K562 (cell line): ENCODE measurements at regions not wholly inside any gene's neighbourhood (a gene's known extent, or its start where the extent isn't known, plus 50 kb on each side); places are given as distances from the start of the nearest gene placed in this dataset.

Experiments
- ATAC-seq: fragments of 200-7000 bp; cut with Tn5 transposase; 3 replicates; pipeline ENCODE4 v1.9.1; 2020; ENCODE audit warnings: moderate library complexity
- BruUV-seq: library from RNA; stranded (reverse); fragments of 400-500 nt; replicated peaks from 2 replicates; lab custom pipeline; 2021; lab: Mats Ljungman, UMichigan
- CTCF ChIA-PET: fragments of 300-600 bp; formaldehyde crosslinking; extraction: SDS; loops from one replicate; lab custom pipeline; 2021; ENCODE audit warnings: low intra/inter-chr PET ratio; lab: Yijun Ruan, JAX
- POLR2A ChIA-PET: fragments of 300-600, 350-650 bp; sonication (Branson Sonifier 250); formaldehyde crosslinking; extraction: SDS; loops from one replicate; lab custom pipeline; 2021; ENCODE audit warnings: antibody characterized with exemption, inconsistent platforms; lab: Yijun Ruan, JAX
- DNase-seq, 4 experiments: peaks; one replicate each; pipeline versions ENCODE4 v3.0.0 to v3.0.0-alpha.2; 2011 to 2018; ENCODE audit warnings: low spot score in 3 of 4, mixed read lengths in 3 of 4; ENCODE audit errors: extremely low read depth in 1 of 4
- FAIRE-seq: peaks from 2 replicates; lab custom pipeline; 2011; peaks lifted over from hg19 to GRCh38; lab: Jason Lieb, UNC
- H2AFZ ChIP-seq: 2 replicates; pipeline ENCODE4 v1.6.0; 2011; ENCODE audit warnings: low read depth, low read length, control low read depth, inconsistent platforms
- H3K27ac ChIP-seq: fragments of 200-600 bp; 3 replicates; pipeline ENCODE4 v1.8.0; 2011; ENCODE audit warnings: low read depth, mild to moderate bottlenecking, control low read depth, inconsistent platforms, low read length, moderate library complexity, mixed read lengths; ENCODE audit errors: extremely low read depth
- H3K27me3 ChIP-seq, 2 experiments: fragments of 300-600 bp in 1 of 2; 2 replicates in 1 of 2; 3 replicates in 1 of 2; pipeline versions ENCODE4 v1.6.0 to v1.8.0; 2011; ENCODE audit warnings: inconsistent platforms in 2 of 2, low read length in 2 of 2, mild to moderate bottlenecking in 1 of 2, mixed read lengths in 1 of 2, moderate library complexity in 1 of 2; ENCODE audit not compliant: control insufficient read depth in 2 of 2, insufficient read depth in 2 of 2
- H3K36me3 ChIP-seq: fragments of 300-600 bp; 3 replicates; pipeline ENCODE4 v1.8.0; 2011; ENCODE audit warnings: mild to moderate bottlenecking, low read length, inconsistent platforms; ENCODE audit not compliant: control insufficient read depth, insufficient read depth
- H3K4me1 ChIP-seq, 2 experiments: fragments of 200-600 bp in 1 of 2; replicated peaks in 1 of 2; 2 replicates in 1 of 2; 3 replicates in 1 of 2; pipeline versions ENCODE4 v1.5.1 to v1.8.0; 2011; ENCODE audit warnings: inconsistent platforms in 2 of 2, low read length in 2 of 2, mild to moderate bottlenecking in 1 of 2, mixed read lengths in 1 of 2, moderate library complexity in 1 of 2; ENCODE audit not compliant: control insufficient read depth in 2 of 2, insufficient read depth in 2 of 2
- H3K4me2 ChIP-seq: 2 replicates; pipeline ENCODE4 v1.6.1; 2011; ENCODE audit warnings: low read length, control low read depth, inconsistent platforms, mixed read lengths; ENCODE audit not compliant: insufficient read depth
- H3K4me3 ChIP-seq: fragments of 200-600 bp; sonication (generic), shearing (Covaris generic); 2 replicates; pipeline ENCODE4 v1.5.1; 2016; ENCODE audit warnings: control low read depth, inconsistent platforms
- H3K79me2 ChIP-seq: fragments of 200-600 bp; 3 replicates; pipeline ENCODE4 v1.8.0; 2011; ENCODE audit warnings: low read length, inconsistent platforms; ENCODE audit not compliant: control insufficient read depth, insufficient read depth
- H3K9ac ChIP-seq, 2 experiments: 2 replicates each; pipeline versions ENCODE4 v1.6.0 to v1.6.1; 2011; ENCODE audit warnings: low read depth in 2 of 2, low read length in 2 of 2, control low read depth in 1 of 2, inconsistent platforms in 1 of 2, mild to moderate bottlenecking in 1 of 2, mixed read lengths in 1 of 2; ENCODE audit not compliant: insufficient read depth in 1 of 2
- H3K9me1 ChIP-seq: one replicate; pipeline ENCODE4 v1.6.0; 2011; ENCODE audit warnings: inconsistent platforms, mild to moderate bottlenecking, low read length, moderate library complexity; ENCODE audit not compliant: control insufficient read depth, insufficient read depth
- H3K9me3 ChIP-seq: replicated peaks from 2 replicates; pipeline ENCODE4 v1.5.1; 2011; ENCODE audit warnings: low read depth, low read length, inconsistent platforms; ENCODE audit not compliant: control insufficient read depth, insufficient read depth
- H4K20me1 ChIP-seq: replicated peaks from 2 replicates; pipeline ENCODE4 v1.6.1; 2011; ENCODE audit warnings: low read length, inconsistent platforms, mixed read lengths; ENCODE audit not compliant: control insufficient read depth, insufficient read depth
- BDP1 ChIP-seq: IDR thresholded peaks from 3 replicates; pipeline ENCODE4 v1.6.1; 2011; ENCODE audit not compliant: insufficient read length, insufficient read depth
- CEBPG ChIP-seq, 3 experiments: fragments of 200-800 bp in 1 of 3; sonication (Bioruptor generic) in 1 of 3; sonication (generic) in 1 of 3; formaldehyde crosslinking in 1 of 3; IDR thresholded peaks in 2 of 3; conservative IDR thresholded peaks in 1 of 3; 2 replicates each; pipeline versions ENCODE4 v1.6.1 to v1.8.0; 2016 to 2022; ENCODE audit warnings: missing compliant biosample characterization in 2 of 3, missing genetic modification characterization in 2 of 3, mild to moderate bottlenecking in 1 of 3, missing genetic modification reagents in 1 of 3
- EHMT2 ChIP-seq: fragments of 450-650 bp; IDR thresholded peaks from 2 replicates; pipeline ENCODE4 v1.6.1; 2018; ENCODE audit warnings: antibody characterized with exemption
- ETV1 ChIP-seq: fragments of 450-650 bp; conservative IDR thresholded peaks from 2 replicates; pipeline ENCODE4 v1.6.1; 2016; ENCODE audit warnings: missing genetic modification characterization, control low read depth, low read depth, missing compliant biosample characterization
- FOXA3 ChIP-seq, 2 experiments: fragments of 450-650 bp in 1 of 2; sonication (generic) in 1 of 2; formaldehyde crosslinking; IDR thresholded peaks in 1 of 2; conservative IDR thresholded peaks in 1 of 2; 2 replicates each; pipeline versions ENCODE4 v1.4.0 to v1.8.0; 2020 to 2022; ENCODE audit warnings: mild to moderate bottlenecking in 2 of 2, missing genetic modification reagents in 1 of 2
- GABPA ChIP-seq: fragments of 200-800 bp; sonication (Bioruptor generic); conservative IDR thresholded peaks from 2 replicates; pipeline ENCODE4 v1.6.1; 2016; ENCODE audit warnings: low read depth, missing genetic modification characterization, missing compliant biosample characterization
- HIVEP1 ChIP-seq: fragments of 250-450 bp; sonication (Bioruptor Pico); IDR thresholded peaks from 2 replicates; pipeline ENCODE4 v1.4.0; 2020; ENCODE audit warnings: mild to moderate bottlenecking
- PTRF ChIP-seq: fragments of 450-650 bp; IDR thresholded peaks from 2 replicates; pipeline ENCODE4 v1.6.1; 2016; ENCODE audit warnings: mild to moderate bottlenecking, missing genetic modification characterization, missing compliant biosample characterization
- SIRT6 ChIP-seq: IDR thresholded peaks from one replicate; pipeline ENCODE4 v1.6.1; 2012; ENCODE audit warnings: low read depth, mild to moderate bottlenecking, control low read depth, inconsistent platforms, low read length, moderate library complexity
- SMAD4 ChIP-seq: fragments of 250-450 bp; sonication (Bioruptor Pico); conservative IDR thresholded peaks from 2 replicates; pipeline ENCODE4 v1.8.0; 2021; ENCODE audit warnings: inconsistent platforms, mild to moderate bottlenecking, moderate library complexity
- ZNF75A ChIP-seq: fragments of 450-650 bp; formaldehyde crosslinking; IDR thresholded peaks from 2 replicates; pipeline ENCODE4 v1.4.0; 2020; ENCODE audit warnings: mild to moderate bottlenecking
- WGBS: fragments of 100-300 bp; shearing (Covaris generic); methylation state at CpG from one replicate; pipeline ENCODE4 v1.1.6; 2016; ENCODE audit warnings: low coverage, mixed read lengths; ENCODE audit not compliant: insufficient coverage; ENCODE audit errors: missing lambda C conversion rate; 5-methylcytosine and 5-hydroxymethylcytosine counted together
- in situ Hi-C: fragments of 300-500 bp; cut with MboI; formaldehyde crosslinking; loops from 4 replicates; pipeline ENCODE4 v1.15.0; 2018; ENCODE audit warnings: inconsistent platforms, mixed read lengths
- intact Hi-C: fragments of 100-400 bp; cut with micrococcal nuclease; formaldehyde crosslinking; loops from 2 replicates; pipeline ENCODE4 v1.14.2; 2022
- TF ChIP-seq, protein P1 (sequence below): fragments of 150-350 bp; conservative IDR thresholded peaks from 2 replicates; pipeline ENCODE4 v1.6.1; 2014; ENCODE audit warnings: low read length
- TF ChIP-seq, protein P2 (sequence below): fragments of 450-650 bp; formaldehyde crosslinking; IDR thresholded peaks from 2 replicates; pipeline ENCODE4 v1.4.0; 2020; ENCODE audit warnings: mild to moderate bottlenecking

DNA sequence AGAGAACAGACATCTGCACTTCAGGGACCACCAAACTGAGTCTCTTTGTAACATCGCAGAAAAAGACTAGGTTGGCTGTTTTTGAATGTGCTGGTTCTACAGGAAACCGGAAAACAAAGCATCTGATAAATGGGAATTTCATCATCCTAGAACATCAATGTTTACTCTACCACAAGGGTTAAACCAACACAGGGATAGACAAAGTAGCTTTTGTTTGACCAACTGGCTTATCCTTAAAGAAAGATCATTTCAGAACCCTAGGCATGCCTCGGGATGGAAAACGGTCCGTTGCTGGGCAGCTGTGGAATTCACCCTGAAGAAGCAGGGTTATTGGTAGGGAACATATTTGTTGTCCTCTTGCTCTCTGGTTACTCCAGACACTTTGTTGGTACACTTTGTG is 2355.5 kb upstream of the AGA start:
- TF ChIP-seq BDP1 (no peak), SMAD4 (CRISPR knock-in tag) (no peak), HIVEP1 (no peak), SIRT6 (no peak), ZNF75A (CRISPR knock-in tag) (no peak), EHMT2 (no peak), GABPA (tag) (0 out of 2 replicates have a peak, but pooled peaks have one; percentile 16), CEBPG (CRISPR knock-in tag; IDR thresholded peaks at IDR 0.05) (no peak), CEBPG (tag; conservative IDR thresholded peaks at IDR 0.05 in 1 of 2, IDR thresholded peaks at IDR 0.05 in 1 of 2) (peak in 1 of 2 experiments; percentile 41; a peak in 1 of 4 replicates), PTRF (no peak), FOXA3 (CRISPR knock-in tag; conservative IDR thresholded peaks at IDR 0.05 in 1 of 2, IDR thresholded peaks at IDR 0.05 in 1 of 2) (peak in 1 of 2 experiments; percentile 44; a peak in 1 of 4 replicates), ETV1 (tag) (0 out of 2 replicates have a peak, but pooled peaks have one; percentile 19)
- TF ChIP-seq, protein P1, sequence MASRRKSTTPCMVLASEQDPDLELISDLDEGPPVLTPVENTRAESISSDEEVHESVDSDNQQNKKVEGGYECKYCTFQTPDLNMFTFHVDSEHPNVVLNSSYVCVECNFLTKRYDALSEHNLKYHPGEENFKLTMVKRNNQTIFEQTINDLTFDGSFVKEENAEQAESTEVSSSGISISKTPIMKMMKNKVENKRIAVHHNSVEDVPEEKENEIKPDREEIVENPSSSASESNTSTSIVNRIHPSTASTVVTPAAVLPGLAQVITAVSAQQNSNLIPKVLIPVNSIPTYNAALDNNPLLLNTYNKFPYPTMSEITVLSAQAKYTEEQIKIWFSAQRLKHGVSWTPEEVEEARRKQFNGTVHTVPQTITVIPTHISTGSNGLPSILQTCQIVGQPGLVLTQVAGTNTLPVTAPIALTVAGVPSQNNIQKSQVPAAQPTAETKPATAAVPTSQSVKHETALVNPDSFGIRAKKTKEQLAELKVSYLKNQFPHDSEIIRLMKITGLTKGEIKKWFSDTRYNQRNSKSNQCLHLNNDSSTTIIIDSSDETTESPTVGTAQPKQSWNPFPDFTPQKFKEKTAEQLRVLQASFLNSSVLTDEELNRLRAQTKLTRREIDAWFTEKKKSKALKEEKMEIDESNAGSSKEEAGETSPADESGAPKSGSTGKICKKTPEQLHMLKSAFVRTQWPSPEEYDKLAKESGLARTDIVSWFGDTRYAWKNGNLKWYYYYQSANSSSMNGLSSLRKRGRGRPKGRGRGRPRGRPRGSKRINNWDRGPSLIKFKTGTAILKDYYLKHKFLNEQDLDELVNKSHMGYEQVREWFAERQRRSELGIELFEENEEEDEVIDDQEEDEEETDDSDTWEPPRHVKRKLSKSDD = no peak
- TF ChIP-seq, protein P2, sequence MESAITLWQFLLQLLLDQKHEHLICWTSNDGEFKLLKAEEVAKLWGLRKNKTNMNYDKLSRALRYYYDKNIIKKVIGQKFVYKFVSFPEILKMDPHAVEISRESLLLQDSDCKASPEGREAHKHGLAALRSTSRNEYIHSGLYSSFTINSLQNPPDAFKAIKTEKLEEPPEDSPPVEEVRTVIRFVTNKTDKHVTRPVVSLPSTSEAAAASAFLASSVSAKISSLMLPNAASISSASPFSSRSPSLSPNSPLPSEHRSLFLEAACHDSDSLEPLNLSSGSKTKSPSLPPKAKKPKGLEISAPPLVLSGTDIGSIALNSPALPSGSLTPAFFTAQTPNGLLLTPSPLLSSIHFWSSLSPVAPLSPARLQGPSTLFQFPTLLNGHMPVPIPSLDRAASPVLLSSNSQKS = no peak
- TF ChIP-seq, all 486 proteins: peak for 4
- Histone ChIP-seq H3K27ac (no peak overlapping the region), H3K36me3 (no peaks in the 10 kb centered on the region), H3K27me3 (no peaks in the 10 kb centered on the region), H3K9ac (no peak overlapping the region), H3K9me1 (no peaks in the 10 kb centered on the region), H3K4me2 (no peak overlapping the region), H2AFZ (no peak overlapping the region), H3K79me2 (no peaks in the 10 kb centered on the region), H3K9me3 (no peaks in the 10 kb centered on the region; the same call in 1 of the 2 replicates), H3K4me1 (no peaks in the 10 kb centered on the region), H4K20me1 (no peaks in the 10 kb centered on the region), H3K4me3 (no peak overlapping the region)
- BruUV-seq = no TSS peak
- DNase-seq (no peak), ATAC-seq (no peak), FAIRE-seq (no peak)
- 0% methylated on average over 5 of the region's 5 CpGs for WGBS
- ChIA-PET POLR2A (no interaction called here), CTCF (no interaction called here)
- in situ Hi-C loops (no loop called here), intact Hi-C loops (no loop called here)
